ENCODE measurements at regions not wholly inside any gene's neighbourhood (a gene's known extent, or its start where the extent isn't known, plus 50 kb on each side); places are given as distances from the start of the nearest gene placed in this dataset.

DNA sequence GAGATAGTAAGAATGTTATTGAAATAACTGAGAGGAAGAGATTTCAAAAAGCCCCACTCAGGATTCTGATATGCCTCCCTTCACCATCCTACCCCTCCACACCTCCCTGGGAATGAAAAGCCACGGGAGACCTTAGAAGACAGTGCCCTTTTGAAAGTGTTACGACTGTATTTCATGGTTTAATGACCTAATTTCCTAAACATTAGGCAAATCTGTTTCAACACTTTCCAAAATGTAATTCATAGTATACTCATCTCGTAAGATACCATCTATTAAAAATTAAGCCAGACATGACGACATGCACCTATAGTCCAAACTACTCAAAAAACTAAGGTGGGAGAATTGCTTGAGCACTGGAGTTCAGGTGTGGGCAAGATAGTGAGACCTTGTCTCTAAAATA lies 106.3 kb downstream of the HNRNPD start:
- H3K4me1 Mint-ChIP-seq: peaks cover 4% of the 10 kb centered on the region

DNA sequence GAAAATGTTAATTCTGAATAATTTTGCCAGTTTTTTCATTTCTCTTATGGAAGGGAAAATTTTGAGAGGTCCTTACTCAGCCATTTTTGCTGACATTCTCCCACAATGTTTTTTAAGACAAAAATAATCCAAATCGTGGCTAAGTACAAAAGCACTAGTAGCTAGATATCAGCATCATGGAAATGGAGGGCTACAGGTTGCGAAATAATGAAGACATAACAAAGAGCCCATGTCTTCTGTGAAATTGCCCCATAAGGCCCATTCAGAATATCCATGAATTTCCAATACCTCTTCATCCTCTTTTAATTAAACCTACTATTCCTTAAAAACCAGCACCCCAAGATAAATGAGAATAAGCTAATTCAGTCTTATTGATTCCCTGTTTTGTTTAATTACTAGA lies 107.4 kb downstream of the HNRNPD start:
- H3K4me1 Mint-ChIP-seq: peaks cover 4% of the 10 kb centered on the region
- H3K9me3 Mint-ChIP-seq: peaks cover 17% of the 10 kb centered on the region
- no peak overlapping the region for H3K27ac Mint-ChIP-seq

More for the DNA sequence above, 106.3 kb downstream of the HNRNPD start:
- H3K4me3 Mint-ChIP-seq: no peak overlapping the region
- peaks cover 12% of the 10 kb centered on the region for H3K9me3 Mint-ChIP-seq
- H3K27me3 Mint-ChIP-seq (ENCODE audit: low read depth): peaks cover 10% of the 10 kb centered on the region
- no peak overlapping the region for H3K27ac Mint-ChIP-seq
- no peaks in the 10 kb centered on the region for H3K36me3 Mint-ChIP-seq
- no peak for DNase-seq (ENCODE audit: low spot score in 2 of 2, unreplicated experiment in 2 of 2)
- TF ChIP-seq, protein P1, sequence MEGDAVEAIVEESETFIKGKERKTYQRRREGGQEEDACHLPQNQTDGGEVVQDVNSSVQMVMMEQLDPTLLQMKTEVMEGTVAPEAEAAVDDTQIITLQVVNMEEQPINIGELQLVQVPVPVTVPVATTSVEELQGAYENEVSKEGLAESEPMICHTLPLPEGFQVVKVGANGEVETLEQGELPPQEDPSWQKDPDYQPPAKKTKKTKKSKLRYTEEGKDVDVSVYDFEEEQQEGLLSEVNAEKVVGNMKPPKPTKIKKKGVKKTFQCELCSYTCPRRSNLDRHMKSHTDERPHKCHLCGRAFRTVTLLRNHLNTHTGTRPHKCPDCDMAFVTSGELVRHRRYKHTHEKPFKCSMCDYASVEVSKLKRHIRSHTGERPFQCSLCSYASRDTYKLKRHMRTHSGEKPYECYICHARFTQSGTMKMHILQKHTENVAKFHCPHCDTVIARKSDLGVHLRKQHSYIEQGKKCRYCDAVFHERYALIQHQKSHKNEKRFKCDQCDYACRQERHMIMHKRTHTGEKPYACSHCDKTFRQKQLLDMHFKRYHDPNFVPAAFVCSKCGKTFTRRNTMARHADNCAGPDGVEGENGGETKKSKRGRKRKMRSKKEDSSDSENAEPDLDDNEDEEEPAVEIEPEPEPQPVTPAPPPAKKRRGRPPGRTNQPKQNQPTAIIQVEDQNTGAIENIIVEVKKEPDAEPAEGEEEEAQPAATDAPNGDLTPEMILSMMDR (IDR thresholded peaks at IDR 0.05; ENCODE audit: unreplicated experiment): no peak

DNA sequence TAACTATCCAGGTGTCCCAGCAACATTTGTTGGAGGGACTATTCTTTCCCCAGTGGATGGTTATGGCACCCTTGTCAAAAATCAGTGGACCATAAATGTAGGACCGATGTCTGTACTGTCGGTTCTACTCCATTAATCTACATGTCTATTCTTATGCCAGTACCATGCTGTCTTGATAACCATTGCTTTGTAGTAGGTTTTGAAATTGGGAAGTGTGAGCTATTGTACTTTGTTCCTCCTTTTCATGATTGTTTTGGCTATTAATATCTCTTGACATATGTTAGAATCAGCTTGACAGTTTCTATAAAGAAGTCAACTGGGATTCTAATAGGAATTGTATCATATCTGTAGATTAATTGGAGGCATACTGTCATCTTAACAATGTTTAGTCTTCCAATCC lies 112.7 kb downstream of the HNRNPD start:
- no peak overlapping the region for H3K4me3 Mint-ChIP-seq
- TF ChIP-seq, protein P1 (IDR thresholded peaks at IDR 0.05; ENCODE audit: unreplicated experiment): no peak
- DNase-seq (ENCODE audit: low spot score in 2 of 2, unreplicated experiment in 2 of 2): no peak
- no peaks in the 10 kb centered on the region for H3K4me1 Mint-ChIP-seq
- H3K27ac Mint-ChIP-seq: no peak overlapping the region
- H3K9me3 Mint-ChIP-seq: peaks cover 22% of the 10 kb centered on the region
- H3K36me3 Mint-ChIP-seq: no peaks in the 10 kb centered on the region
- peaks cover 33% of the 10 kb centered on the region for H3K27me3 Mint-ChIP-seq (ENCODE audit: low read depth)

More for the DNA sequence above, 107.4 kb downstream of the HNRNPD start:
- DNase-seq (ENCODE audit: low spot score in 2 of 2, unreplicated experiment in 2 of 2): no peak
- H3K4me3 Mint-ChIP-seq: no peak overlapping the region
- H3K36me3 Mint-ChIP-seq: no peaks in the 10 kb centered on the region
- H3K27me3 Mint-ChIP-seq (ENCODE audit: low read depth): peaks cover 17% of the 10 kb centered on the region
- TF ChIP-seq, protein P1 (IDR thresholded peaks at IDR 0.05; ENCODE audit: unreplicated experiment): no peak

DNA sequence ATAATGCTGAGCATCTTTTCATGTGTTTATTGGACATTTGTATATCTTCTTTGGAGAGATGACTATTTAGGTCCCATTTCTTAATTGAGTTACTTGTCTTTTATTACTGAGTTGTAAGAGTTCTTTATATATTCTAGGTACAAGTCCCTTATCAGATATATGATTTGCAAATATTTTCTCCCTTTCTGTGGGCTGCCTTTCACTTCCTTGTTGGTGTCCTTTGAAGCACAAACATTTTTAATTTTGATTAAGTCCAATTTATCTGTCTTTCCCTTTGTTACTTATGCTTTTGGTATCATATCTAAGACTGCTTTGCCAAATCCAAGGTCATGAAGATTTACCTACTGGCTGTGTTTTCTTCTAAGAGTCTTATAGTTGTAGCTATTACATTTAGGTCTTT lies 113.2 kb downstream of the HNRNPD start:
- TF ChIP-seq, protein P1 (IDR thresholded peaks at IDR 0.05; ENCODE audit: unreplicated experiment): no peak
- Mint-ChIP-seq H3K4me3 (no peak overlapping the region), H3K9me3 (peaks cover 22% of the 10 kb centered on the region), H3K36me3 (no peaks in the 10 kb centered on the region), H3K4me1 (no peaks in the 10 kb centered on the region), H3K27me3 (ENCODE audit: low read depth) (peaks cover 33% of the 10 kb centered on the region), H3K27ac (no peak overlapping the region)
- no peak for DNase-seq (ENCODE audit: low spot score in 2 of 2, unreplicated experiment in 2 of 2)

DNA sequence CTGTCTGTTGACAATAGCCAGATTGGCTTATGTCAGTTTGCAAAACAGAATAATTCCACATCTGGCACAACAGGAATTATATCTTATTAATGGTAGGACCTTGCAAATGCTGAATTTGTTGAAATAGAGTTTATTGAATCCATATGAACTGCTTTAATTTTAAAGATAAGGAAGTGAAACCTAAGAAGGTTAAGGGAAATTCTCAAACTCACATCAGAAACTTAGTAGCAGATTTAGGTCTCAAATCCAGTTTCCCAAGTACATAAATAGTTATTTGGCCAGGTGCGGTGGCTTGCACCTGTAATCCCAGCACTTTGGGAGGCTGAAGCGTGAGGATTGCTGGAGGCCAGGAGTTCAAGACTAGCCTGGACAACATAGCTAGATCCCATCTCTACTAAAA lies 117.1 kb downstream of the HNRNPD start:
- Mint-ChIP-seq H3K4me3 (no peak overlapping the region), H3K27ac (no peak overlapping the region), H3K36me3 (no peaks in the 10 kb centered on the region), H3K9me3 (peaks cover 5% of the 10 kb centered on the region), H3K4me1 (no peaks in the 10 kb centered on the region), H3K27me3 (ENCODE audit: low read depth) (peaks cover 24% of the 10 kb centered on the region)
- TF ChIP-seq, protein P1 (IDR thresholded peaks at IDR 0.05; ENCODE audit: unreplicated experiment): no peak
- DNase-seq (ENCODE audit: low spot score in 2 of 2, unreplicated experiment in 2 of 2): no peak

DNA sequence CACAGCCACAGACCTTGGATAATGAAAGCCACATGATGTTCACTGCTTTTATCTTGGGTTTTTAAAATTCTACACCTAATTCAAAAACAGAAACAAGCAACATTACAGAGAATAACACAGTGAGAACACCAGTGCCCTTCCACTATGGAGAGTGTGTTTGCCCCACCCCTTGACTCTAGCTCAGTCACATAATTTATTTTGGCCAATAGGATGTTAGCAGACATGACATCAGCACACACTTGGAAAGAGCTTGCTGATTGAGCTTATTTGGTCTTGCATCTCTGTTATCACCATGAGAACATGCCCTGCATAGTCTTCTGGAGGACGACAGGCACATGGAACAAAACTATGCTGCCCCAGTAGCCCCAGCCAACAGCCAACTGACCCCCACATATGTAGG lies 118.1 kb downstream of the HNRNPD start:
- no peak for DNase-seq (ENCODE audit: low spot score in 2 of 2, unreplicated experiment in 2 of 2)
- H3K36me3 Mint-ChIP-seq: no peaks in the 10 kb centered on the region

More for the DNA sequence above, 118.1 kb downstream of the HNRNPD start:
- Mint-ChIP-seq H3K4me3 (no peak overlapping the region), H3K27me3 (ENCODE audit: low read depth) (peaks cover 17% of the 10 kb centered on the region), H3K4me1 (no peaks in the 10 kb centered on the region), H3K9me3 (peaks cover 5% of the 10 kb centered on the region), H3K27ac (no peak overlapping the region)
- TF ChIP-seq, protein P1 (IDR thresholded peaks at IDR 0.05; ENCODE audit: unreplicated experiment): no peak
